Activated CD4-positive, alpha-beta T cell treated with anti-CD3 and anti-CD28 coated beads, Interleukin-2, amount 50 U/mL, for 16 hours (primary cell): ENCODE measurements at regions not wholly inside any gene's neighbourhood (a gene's known extent, or its start where the extent isn't known, plus 50 kb on each side); places are given as distances from the start of the nearest gene placed in this dataset.

Experiments used
- DNase-seq: peaks from one replicate; pipeline ENCODE4 v3.0.0-alpha.2; 2020

DNA sequence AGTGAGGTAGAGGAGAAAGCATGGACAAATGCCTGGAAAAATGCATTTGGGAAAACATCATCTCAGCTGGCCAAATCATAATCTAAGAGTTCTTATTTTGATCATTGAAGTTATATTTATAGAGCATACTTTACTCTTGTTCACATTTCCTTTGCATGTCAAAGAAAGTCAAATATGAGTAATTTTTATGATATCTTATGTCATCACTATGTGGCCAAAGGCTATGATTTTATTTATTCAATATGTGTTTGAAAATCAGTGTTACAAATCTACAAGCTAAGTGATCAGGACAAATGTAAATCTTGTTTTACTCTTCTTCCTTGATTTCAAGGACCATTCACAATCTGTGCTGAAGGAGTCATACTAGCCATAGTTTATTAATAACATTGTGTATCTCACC, 237.2 kb upstream of the DPH6 start:
- DNase-seq, result no peak

DNA sequence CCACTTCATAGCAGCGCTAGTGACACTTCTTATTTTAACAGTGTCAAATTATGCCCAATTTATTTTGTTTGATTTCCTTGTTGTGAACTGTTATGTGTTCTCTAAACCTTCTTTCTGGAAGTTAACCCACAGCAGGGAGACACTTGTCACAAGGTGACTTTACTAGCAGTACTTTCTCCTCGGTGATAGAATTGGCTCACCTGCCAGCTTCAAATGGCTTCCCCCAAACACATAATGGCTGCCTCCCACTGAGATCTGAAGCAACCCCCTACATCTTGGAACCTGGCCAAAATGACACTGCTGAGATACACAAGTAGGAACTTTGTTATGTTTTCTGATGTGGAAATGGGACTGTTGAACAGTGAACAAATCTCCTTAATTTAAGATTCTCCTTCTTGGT, 238.8 kb upstream of the DPH6 start:
- no peak for DNase-seq

DNA sequence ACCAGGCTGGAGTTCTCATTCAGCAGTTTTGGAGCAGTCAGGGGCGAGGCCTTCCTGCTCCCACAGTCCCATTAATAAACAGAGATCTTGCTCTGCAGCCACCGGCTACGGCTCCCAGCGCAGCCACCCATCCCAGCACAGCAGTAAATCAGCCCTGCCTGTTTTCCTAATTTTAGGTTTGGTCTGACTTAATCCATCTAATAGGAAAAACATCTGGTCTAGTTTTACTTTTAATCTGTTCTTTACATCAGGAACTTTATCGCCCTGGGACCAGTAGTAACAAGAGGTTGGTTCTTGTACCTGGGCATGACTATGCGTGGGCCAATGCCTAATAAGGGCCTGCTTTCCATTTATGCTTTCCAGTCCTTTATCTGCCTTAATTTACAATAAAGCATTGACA, 264.0 kb upstream of the DPH6 start:
- no peak for DNase-seq

DNA sequence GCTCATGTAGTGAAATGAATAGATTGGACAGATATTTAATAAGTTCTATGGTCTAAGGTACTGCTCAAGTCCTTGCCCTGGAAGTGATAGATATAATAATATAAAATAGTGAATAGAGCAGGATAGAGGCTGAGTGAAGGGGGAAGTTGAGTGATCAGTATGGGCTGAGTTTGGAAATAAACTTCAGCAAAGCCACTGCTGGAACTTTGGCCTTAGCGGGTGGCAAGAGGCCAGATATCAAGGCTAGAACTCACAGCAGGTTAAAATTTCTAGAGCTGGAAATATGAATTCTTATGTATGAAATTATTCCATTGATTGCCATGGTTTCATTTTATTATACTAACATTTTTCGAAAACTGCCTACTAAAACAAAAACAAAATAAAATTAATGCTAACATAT, 267.6 kb upstream of the DPH6 start:
- DNase-seq, result no peak

DNA sequence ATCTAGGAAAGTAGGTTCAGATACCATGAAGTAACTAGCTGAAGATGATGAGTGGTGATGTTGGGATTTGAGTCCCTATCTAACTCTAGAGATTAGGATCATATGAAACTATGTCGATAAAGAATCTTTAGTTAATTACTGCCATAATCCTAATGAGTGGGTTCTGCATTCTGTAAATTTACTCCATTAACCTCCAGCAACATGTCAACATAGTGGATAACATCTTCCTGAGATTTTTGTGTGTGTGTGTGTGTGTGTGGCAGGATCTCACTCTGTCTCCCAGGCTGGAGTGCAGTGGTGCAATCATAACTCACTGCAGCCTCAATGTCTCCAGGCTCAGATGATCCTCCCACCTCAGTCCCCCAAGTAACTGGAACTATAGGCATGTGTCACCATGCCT, 272.9 kb upstream of the DPH6 start:
- no peak for DNase-seq

DNA sequence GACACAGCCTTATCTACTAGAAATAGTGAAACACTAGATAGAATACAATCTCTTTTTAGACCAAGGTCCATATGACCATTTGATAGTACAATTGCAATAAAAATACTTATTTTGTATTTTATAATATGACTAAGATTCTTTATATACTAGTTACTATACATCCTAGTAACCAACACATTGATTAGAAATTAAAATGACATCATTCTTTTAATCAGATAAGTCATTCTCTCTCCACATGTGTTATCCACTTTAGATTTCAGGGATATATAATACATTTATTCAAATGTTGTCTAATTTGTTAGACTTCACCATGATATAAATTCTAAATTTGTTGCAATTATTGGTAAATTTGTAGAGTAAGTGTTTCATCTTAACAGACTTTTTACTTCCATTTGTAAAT, 276.2 kb upstream of the DPH6 start:
- DNase-seq, result no peak

DNA sequence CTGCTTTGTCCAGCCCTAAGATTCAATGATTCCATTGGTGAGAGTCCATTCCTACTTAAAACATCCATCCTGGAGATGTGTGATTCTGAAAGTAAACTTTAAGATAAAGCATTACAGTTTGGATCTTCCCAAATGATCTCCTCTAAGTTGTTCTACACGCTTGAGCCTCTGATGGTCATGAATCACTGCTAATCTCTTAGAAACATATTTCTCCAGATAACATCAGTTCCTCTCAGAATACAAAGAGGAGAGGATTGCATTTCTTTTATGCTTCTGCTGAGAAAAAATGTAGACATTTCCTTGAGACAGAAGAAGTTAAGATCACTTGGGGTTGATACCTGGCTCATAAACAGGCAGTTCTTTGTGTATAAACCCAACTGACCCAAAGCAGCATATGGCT, 281.2 kb upstream of the DPH6 start:
- DNase-seq, result no peak

DNA sequence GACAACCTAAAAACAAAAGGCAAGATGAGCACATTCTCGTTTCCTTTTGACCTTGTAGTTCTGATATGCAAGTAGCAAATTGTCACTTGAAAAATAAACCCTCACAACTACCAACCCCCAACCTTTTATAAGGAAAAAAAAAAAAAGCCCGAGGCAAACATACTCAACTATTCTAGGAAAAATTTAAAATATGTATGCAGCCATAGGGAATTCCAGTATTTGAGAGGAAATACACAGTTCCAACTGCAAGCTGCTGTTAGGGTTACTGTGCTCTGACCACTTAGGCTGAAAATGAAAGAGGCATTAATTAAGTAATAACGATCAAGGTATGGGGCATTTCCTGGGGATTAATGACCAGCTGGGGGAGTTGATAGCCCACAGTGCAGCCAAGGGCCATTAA, 281.9 kb upstream of the DPH6 start:
- DNase-seq, result no peak

DNA sequence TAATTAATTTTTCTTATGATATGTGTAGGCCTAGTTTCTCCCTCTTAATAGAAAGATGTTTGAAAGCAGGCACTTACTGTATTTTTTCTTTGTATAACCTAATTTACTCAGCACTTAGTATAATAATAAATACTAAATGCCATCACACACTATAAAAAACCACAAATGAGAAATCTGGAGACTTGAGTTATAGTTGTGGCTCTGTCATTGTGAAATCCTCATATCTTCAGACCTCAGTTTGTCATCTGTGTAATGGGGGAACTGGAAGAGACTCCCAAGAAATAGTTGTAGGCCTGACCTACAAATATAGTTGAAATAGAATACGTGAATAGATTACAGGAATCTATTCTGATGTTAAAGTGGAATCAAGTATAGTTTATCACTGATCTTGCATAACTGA, 287.6 kb upstream of the DPH6 start:
- no peak for DNase-seq

DNA sequence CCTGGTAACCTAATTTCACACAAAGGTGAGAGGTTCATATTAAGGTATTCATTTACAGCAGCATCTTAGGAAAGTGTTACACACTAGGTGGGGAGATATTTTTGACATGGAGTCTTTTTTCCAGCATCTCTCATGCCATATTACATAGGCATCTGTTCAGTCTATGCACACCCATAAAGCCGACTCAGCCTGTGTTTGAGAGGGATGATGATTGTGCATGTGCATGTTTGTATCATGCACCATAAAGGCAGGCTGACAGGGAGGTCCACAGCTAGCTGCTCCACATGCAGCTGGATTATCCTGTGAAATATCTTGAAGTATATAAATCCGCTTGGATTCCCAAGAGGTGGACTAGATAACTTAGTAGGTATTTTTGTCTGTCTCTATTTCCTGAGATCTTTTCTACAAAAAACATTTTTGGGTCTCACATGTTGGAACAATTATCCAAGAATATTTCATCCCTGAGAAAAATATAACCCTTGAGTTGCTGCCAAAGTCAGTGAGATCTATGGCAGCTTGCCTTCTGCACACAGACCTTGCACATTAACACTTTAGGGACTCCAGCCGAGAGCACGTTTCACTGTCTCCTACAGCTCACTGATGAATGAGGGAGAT, 288.4 kb upstream of the DPH6 start:
- no peak for DNase-seq

DNA sequence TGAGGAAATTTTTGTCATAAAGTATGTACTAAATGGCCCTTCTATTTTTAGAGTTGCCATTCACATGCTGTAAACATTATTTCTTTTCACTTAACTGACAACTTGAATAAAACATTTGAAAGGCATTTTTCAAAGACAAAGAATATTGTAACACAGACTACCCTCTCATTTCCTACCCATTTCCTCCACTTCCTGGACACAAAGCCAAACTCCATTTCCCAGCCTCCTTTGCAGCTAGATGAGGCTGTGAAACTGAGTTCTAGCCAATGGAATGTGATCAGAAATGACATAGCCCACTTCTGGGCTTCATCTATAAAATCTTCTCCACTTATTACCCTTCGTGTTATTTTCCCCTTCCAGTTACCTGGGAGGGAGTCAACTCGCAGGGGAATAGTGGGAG, 288.9 kb upstream of the DPH6 start:
- no peak for DNase-seq

DNA sequence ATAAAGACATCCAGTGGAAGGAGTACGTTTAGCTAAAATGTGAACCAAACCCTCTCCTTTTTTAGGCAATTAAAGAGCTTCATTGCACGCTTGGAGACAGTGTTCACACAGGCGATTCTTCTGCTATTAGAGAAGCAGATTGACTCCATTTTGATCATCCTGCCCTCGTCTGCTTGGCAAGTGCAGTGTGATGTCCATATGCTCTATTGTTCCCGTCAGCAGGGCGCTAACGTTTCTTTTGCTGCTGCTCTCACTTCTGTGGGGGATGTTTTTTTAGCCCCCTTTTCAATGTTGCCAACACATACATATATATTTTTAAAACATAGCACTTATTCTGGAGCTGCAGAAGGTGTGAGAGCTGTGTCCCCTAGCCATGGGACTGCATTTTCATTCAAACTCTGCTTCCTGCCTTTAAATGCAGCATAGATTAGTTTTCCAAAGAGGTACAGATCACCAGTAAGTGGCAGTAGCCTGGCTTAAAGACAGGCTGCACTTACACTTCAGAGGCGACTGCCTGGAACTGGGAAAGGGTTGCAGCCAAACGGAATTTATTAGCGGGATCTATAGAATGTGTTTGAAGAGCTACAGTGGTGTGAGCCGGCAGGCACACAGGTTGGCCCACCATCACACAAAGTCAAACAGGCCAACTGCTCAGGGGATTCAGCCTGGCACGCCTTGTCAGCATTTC, 292.6 kb upstream of the DPH6 start:
- no peak for DNase-seq

DNA sequence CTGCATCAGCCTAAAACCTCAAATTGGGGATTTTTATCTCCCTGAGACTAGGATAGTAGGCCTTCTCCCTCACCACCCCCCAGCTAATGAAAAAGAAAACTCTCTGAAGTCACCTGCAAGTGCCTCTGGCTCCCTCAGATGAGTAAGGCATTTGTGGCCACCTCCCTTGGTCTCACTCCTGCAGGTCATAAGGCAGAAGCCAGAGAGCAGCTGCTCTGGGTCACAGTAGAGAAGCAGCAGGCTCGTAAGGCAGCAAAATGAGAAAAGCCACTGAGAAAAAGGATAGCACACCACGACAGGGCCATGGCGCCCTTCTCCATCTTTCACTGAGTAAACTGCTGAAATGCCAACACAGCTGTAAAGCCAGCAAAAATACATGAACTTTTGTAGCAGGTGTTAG, 296.7 kb upstream of the DPH6 start:
- no peak for DNase-seq

DNA sequence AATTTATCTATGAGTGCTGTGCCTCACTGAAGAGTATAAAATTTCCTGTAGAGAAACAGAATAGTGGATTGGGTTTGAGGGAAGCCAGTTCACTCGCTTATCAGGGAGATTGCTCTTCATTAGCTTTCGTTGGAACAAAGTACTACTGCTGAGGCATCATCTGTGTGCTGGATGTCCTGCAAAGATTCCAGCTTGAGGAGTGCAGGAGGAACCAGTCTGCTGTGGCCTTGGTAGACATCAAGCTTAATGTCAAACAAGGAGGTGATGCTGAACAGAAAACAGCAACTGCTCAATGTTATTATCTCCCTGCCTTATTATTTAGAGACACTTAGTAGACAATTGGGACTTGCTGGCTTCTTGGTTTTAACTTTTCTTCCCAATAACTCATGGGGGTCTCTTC, 297.5 kb upstream of the DPH6 start:
- no peak for DNase-seq

DNA sequence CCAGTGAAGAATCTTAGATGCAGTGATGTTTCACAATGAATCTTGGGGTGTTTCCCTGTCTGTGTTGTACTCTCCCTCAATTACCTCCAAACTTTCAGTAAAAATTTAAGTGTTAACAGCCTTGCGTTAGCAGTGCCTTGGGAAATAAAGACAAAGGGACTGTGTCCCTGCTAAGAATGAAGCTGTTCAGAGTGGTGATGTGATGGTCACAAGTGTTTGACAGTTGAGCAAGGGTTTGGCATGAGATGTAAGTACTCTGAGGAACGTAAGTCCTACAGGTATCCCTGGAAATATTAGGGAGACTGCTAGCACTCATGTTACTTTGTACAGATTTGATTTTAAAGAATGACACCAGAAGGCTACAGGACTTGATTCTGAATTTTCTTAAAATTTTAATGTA, 304.3 kb upstream of the DPH6 start:
- DNase-seq, result no peak

DNA sequence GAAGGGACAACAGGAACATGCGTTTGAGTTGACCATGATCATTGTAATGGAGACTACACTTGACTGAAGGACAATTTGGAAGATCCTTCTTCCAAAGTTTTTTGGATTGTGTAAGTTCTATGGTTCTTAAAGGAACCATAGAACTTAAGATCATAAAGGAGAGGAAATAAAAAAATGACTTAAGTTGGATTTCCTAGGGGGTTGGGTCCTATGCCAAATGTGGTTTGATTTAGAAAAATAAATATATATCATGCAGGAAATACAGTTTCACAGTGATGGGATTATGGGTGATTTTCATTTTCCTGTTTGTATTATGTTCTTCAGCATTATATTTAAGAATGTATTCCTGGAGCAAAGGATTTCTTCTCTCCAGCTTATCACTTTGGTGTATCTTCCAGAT, 305.5 kb upstream of the DPH6 start:
- DNase-seq, result no peak

DNA sequence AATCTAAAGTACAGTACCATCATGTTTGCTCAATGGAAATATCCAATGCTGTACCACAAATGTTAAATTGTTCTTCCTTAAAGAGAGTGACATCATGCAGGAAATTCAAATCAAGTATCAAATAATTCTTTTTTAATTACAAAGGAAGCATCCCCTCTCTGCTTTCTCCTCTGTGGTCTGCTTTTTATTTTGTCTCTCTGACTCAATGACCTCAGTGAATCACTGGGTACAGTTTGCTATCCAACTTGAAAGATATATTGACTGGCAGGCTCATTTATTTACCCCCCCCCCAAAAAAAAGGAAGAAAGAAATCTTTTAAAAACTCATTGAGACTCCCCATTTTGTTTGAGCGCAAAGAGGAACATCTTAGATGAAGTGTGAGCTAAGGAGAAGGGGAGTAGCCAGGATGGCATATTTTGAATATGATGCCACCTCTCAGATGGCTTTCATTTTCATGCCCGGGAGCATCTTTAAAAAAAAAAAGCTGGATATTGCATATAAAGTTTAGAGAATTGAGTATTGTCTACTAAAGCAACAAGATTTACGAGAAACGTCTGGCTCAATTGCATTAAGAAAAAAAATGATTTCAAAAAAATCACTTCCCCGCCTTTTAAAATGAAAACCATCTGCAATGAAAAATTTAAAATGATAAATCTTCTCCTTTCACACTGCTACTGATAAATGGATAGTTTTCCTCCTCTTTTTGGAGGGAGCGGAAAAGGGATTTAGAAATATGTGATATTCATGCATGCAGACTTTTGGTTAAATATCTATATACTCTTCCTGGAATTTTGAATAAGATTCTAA, 307.1 kb upstream of the DPH6 start:
- DNase-seq, result no peak

DNA sequence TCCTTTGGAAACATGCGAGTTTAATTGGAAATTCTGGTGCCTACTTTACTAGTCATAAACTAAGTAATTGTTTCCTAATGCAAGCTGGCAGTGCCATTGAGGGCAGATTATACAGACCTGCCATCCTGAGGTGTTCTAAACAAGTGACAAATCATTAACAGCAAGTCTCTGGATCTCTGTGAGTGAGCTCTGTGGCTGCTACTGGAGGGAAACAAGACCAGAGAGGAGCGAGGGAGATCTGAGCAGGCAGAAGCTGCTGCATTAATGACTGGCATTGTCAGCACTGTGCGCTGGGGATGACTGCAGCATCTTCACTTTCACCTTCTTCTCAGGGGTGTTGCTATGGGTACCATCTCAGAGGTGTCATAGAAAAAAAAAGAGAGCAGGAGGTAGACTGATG, 308.4 kb upstream of the DPH6 start:
- no peak for DNase-seq

DNA sequence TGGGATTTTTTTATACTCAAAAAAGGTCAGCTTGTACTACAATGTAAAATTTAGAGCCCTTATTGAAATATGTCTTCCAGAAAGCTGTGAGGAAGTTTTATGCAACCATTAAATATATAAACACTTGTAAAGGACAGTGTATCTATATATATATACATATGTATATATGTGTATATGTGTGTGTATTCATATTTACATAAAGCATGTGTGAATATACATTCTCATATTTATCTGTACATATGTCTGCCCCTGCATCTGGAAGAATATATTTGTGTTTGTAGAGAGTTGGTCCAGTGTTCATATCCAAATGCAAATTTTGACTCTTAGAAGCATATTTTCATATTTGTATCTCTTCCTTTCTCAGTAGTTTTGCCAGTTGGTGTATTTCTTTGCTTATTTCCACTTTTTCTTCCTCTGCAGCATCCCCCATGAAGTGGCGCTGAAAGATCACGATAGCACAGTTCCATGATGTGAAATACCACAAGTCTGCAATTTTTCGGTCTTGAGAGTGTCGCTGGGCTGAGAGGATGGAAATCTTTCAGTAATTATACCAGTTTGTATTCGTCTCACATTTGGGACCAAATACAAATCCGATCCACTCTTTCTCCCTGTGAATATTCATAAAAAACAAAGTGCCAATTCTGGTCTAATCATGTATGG, 311.7 kb upstream of the DPH6 start:
- DNase-seq, result no peak

DNA sequence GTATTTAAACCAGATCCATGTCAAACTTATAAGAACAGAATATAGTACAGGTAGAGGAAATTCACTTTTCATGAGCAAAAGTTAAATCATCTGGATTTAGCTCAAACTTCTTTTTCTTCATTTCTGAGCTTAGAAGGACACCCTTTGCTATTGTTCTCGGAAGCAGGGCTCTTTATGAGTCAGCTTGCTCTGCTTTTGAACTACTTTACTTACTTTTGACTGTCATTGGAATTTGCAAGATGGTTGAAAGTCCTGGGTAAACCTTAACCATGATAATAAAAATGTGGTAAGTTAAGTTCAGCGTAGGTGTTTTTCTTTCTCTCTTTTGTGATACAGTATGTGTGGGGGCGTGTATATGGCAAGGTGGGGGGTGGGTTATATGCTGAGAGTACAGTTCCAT, 312.7 kb upstream of the DPH6 start:
- peak; percentile 1 for DNase-seq

DNA sequence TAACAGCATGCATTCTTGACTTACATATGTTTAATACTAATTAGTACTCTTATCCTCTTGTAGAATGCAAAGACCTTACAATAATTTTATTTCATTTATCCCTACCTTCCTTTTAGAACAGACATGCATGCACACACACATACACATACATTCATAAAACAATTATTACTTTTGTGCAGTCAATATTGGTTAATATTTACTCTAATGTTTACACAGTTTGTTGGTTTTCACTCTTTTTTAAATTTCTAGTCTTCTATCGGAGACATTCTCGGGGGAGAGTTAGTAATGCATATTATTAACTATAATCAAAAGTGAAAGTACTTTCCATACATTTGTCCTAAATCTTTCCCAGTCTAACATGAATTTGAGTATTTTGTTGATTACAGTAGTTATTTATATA, 317.7 kb upstream of the DPH6 start:
- no peak for DNase-seq

DNA sequence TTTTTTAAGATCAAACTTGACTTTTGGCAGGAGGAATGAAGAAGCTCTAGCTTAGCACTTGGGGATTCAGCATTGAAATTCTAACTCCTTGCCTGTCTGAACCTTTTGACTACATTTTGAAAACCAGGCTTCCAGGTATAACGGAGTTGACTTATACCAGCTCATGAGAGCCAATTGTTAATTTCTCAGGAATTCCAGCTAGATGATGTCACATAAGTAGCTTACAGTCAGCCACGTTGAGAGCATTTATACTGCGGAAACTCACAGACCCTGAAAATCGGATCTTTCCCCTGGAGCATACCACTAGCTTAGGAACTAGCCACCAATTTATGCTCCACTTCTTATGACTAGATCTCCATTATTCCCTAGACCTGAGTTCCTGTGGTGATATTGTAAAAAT, 321.4 kb upstream of the DPH6 start:
- no peak for DNase-seq

DNA sequence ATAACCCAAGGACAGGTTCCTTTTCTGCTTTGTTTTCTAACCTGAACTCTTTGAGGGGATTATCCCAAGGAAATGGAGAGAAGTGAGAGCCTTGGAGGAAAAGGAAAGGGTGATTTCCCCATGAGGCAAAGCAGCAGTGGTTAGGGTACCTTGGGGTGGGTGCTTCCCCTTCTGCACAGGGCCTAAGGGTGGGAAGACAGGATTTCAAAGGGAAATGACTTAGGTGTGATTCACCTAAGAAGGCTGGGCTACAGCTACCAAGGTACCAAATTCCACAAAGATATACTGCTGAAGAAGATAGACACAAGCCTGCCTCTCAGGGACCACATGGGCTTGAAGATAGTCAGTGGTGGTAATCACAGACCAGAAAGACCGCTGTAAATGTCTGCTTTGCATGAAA, 325.3 kb upstream of the DPH6 start:
- no peak for DNase-seq

DNA sequence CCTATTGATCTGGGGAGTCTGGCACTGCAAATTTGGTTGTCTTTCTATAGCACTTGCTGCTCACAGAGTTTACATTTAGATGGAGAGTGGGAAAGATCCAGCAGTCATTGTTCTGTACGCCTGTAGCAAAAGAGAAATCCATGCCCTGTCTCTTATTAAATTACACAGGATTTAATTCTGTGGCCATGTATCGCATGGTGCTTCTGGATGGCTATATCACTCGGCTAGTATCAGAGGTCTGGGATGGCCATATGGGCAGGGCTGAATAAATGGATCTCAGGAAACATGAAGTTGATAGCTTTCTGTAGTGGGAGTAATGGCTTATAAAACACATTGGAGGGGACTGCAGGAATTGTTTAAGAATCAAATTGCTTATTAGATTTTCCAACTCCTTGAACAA, 325.8 kb upstream of the DPH6 start:
- DNase-seq, result no peak
